ENCODE measurements at regions not wholly inside any gene's neighbourhood (a gene's known extent, or its start where the extent isn't known, plus 50 kb on each side); places are given as distances from the start of the nearest gene placed in this dataset.

DNA sequence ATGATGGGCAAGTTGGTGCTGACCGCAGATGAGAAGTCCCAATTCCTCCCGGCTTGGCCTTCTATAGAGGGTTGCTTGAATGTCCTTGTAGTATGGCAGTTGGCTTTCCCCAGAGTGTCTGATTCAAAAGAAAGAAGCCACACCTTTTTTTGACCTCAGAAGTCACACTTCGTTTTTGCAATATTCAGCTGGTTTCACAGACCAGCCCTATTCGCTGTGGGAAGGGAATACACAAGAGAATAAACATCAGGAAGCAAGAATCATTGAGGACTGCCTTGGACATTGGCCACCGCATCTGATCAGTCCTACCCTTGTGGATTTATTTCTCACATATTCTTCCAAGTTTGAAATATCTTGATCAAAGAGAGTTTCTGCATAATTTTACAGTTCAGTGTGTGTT lies 228.6 kb upstream of the SUCLG2 start:
- DNase-seq = no peak

GRCh38 chr3:67876261-67876660 lies 221.8 kb upstream of the SUCLG2 start:
- DNase-seq = no peak

- DNase-seq = no peak
Observed at GRCh38 chr3:67875858-67876257, 221.4 kb upstream of the SUCLG2 start.

DNA sequence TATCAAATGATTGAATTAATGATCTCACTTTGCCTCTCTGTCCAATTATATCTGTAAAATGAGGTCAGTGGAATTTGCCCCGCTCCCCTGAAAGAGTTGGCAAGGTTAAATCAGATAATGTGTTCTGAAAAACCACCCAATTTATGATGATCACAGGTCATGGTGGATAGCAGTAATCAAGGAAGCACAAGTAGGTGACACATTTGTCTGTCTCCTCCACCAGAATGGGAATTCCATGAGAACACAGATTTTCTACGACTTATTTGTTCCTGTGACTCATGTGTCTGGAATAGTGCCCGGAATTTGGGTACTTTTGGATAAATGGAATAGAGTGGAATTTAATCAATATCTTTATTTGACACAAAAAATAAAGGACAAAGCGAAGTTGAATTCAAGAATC lies 220.9 kb upstream of the SUCLG2 start:
- no peak for DNase-seq

GRCh38 chr3:67870477-67870876 lies 216.1 kb upstream of the SUCLG2 start:
- no peak for DNase-seq

GRCh38 chr3:67866571-67866970 lies 212.2 kb upstream of the SUCLG2 start:
- no peak for DNase-seq

GRCh38 chr3:67864587-67865183 lies 210.3 kb upstream of the SUCLG2 start:
- DNase-seq = no peak

DNA sequence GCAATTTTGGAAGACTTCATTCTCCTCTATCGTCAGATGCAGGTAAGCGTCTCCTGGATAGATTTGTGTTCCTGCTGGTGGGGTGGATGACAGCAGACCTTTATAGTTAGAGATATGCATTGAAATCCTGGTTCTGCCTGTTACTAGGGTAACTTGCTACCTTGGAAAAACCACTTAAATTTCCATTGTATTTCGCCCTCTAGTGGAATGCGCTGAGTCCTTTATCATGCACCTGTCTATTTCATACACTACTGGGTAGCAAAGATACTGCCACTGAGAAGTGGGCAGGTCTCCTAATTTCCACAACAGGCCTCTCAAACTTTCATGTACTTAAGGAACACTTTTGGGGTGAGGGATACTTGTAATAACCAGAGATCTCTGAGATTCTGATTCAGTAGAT lies 209.5 kb upstream of the SUCLG2 start:
- no peak for DNase-seq

DNA sequence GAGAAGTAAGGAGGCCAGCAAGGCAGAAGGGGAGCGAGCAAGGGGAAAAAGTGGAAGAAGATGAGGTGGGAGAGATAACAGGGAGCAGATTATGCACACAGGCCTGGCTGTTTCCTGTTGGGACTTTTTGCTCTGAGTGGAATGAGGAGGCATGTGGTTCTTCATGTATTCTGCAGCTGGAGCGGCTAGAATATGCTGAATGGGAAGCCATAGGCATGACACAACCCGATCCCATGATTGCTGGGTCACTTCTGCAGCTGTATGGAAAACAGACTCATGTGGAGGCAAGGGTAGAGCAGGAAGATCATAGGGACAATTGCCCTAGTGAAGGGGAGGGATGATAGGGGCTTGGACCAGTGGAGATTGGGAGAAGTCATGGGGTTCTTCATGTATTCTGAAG lies 206.0 kb upstream of the SUCLG2 start:
- DNase-seq = no peak

GRCh38 chr3:67858492-67858891 lies 204.1 kb upstream of the SUCLG2 start:
- DNase-seq = no peak

DNA sequence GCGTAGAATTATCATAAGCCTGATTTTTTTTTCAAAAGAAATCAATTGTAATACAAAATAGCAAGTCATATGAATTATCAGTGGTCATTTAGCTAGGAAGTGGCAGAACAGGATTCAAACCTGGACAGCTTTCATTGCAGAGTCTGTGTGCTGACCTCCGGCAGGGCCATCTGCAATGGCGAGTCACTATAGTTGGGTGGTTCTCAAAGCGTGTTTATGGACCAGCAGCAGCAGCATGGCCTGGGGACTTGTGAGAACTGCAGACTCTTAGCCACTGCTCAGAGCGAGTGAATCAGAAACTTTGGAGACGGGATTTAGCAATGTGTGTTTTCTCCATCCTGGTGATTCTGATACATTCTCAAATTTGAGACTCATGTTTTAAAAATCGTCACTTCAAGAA lies 202.3 kb upstream of the SUCLG2 start:
- DNase-seq = no peak

GRCh38 chr3:67854663-67855062 lies 200.3 kb upstream of the SUCLG2 start:
- DNase-seq = no peak

DNA sequence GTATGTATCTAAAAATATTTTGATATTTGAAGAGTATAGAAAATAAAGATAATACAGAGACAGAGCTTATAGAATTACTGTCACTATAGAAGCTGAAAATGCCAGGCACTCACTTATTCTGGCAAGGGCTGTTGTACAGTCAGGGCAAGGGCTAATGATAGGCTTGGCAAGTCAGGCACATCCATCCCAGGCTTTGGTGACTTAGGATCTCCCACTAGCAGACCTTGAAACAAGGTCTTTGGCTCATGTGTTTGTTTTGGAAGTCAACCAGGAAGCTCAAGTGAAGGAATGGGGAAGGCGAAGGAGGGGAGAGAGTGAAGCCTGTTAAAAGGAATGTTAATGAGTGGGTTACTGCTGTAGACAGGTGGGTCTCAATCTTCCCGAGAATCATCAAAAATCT lies 199.1 kb upstream of the SUCLG2 start:
- DNase-seq = no peak

DNA sequence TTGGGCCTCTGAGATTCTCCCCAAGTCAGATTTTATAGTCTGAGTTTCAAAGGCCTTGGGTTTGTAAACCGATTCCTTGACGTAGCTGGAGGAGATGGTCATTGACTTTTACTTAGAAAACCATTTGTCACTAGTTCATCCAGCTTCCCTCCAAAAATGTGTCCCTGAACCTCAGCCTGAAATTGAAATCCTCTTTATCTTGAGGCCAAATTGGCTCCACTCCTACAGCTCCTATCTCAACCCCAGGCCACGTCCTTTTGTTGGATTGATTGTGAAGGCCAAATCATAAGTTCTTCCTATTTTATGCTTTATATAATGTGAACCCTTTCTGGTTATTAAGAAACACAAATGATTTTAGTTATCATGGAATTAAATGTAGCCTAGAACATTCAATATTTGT lies 193.9 kb upstream of the SUCLG2 start:
- DNase-seq = no peak

- DNase-seq = no peak
Observed at GRCh38 chr3:67846166-67846565, 191.8 kb upstream of the SUCLG2 start.

GRCh38 chr3:67832817-67833216 lies 178.4 kb upstream of the SUCLG2 start:
- no peak for DNase-seq

GRCh38 chr3:67831262-67831661 lies 176.8 kb upstream of the SUCLG2 start:
- DNase-seq = no peak

GRCh38 chr3:67828486-67829010 lies 174.1 kb upstream of the SUCLG2 start:
- DNase-seq = no peak

DNA sequence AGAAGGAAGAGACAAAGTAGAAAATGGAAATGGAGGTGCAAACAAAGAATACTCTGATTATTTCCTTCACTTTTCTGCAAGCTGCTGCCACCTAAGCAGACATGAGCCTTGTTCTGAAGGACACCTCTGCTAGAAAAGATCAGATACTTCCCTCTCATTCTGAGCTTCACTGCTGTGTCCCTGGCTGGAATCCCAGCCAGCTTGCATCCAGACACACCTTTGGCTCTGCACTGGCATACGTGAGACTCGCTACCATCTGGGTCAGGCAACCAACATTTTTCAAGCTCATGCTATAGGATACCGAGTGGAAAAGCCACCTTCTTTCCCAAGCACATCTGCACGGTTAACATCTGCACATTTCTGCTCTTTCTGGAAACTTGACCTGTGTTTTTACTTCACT lies 166.7 kb upstream of the SUCLG2 start:
- DNase-seq = no peak

DNA sequence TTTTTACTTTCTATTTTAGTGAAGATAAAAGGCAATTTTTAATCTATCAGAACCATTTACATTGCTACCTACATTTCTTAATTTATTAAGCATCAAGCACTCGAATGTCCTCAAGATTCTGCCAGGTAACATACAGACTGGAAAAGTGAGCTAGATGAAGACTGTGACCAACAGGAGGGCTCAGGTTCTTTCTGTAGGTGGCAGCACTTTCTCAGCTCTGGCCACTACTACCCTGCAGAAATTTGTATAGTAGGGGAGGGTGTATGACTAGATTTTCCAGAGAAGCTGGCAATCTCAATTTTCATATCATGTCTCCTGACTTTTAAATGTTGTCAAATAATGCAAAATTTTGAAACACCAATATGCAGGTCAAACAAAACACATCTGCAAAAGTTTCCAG lies 165.0 kb upstream of the SUCLG2 start:
- DNase-seq = no peak

- no peak for DNase-seq
Observed at GRCh38 chr3:67809370-67809935, 155.0 kb upstream of the SUCLG2 start.

DNA sequence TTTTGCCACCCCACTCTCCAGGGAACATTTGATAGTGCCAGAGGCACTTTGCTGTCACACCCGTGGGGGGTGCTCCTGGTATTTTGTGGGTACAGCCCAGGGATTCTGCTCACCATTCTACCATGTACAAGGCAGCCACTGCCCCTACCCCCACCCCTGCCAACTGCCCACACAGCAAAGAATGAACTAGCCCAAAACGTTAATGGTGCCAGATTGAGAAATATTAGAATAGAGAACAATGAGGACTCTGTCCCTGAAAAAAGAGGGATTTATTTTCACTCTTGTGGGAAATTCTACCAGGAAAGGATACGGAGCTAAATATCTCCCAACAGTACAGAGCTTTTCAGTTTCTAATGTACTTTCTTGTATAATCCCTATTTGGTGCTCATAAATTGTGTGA lies 154.5 kb upstream of the SUCLG2 start:
- DNase-seq = no peak

DNA sequence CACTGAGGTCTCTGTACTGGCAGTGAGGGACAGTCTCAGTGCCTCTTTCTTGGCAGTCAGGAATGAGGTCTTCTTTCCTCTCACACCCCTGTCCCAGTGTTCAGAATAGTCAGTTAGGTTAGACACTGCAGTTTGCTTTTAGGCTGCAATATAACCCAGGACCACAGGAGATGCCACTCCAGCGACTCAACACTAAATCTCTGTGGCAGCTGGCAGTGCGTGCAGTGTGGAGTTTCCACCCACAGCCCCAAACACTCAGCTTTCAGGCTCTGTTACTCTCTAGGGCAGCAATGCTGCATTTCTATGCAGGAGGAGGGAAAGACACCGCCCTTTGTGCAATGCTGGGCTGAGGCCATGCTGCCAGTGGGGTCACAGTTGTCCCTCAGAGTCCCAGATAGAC lies 150.2 kb upstream of the SUCLG2 start:
- DNase-seq = no peak

- no peak for DNase-seq
Observed at GRCh38 chr3:67804089-67804488, 149.7 kb upstream of the SUCLG2 start.

All from right lung (tissue), 2 donors.